HG03135 (cell line): ENCODE measurements at regions not wholly inside any gene's neighbourhood (a gene's known extent, or its start where the extent isn't known, plus 50 kb on each side); places are given as distances from the start of the nearest gene placed in this dataset.
"Not testable (repeated sequence)": the region's sequence is repeated elsewhere in the genome, so short reads cannot be mapped to it uniquely, and the experiment has no call there.

Experiments used
- ATAC-seq: cut with Tn5 transposase; IDR thresholded peaks from one replicate; pipeline ENCODE4 v1.9.1; 2021; ENCODE audit warnings: mild to moderate bottlenecking, moderate library complexity; ENCODE audit not compliant: unreplicated experiment

- ATAC-seq, result not testable (repeated sequence)
These were observed 465.8 kb downstream of the PLCL1 start for GRCh38 chr2:198270157-198270556.

GRCh38 chr2:198268519-198268918 is 464.1 kb downstream of the PLCL1 start:
- no peak for ATAC-seq

DNA sequence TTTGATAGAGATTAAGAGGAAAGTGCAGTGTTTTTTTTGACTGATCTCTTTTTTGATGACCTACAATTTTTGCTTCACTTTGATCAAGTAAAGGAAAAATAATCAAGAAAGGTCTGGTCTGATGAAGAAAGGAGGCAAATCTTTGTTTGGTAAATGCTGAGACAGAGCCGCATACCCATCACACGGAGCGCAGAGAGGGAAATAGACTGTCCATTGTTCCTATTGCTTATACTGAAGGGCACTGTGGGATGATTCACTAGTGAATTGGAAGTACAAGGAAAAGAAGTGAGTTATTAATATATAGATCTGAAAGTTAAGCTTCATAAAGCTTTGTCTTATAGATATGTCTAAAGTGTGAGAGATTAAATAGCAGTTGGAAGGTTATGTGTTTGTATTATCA is 455.1 kb downstream of the PLCL1 start:
- ATAC-seq, result no peak

GRCh38 chr2:198254536-198255090 is 450.2 kb downstream of the PLCL1 start:
- no peak for ATAC-seq

DNA sequence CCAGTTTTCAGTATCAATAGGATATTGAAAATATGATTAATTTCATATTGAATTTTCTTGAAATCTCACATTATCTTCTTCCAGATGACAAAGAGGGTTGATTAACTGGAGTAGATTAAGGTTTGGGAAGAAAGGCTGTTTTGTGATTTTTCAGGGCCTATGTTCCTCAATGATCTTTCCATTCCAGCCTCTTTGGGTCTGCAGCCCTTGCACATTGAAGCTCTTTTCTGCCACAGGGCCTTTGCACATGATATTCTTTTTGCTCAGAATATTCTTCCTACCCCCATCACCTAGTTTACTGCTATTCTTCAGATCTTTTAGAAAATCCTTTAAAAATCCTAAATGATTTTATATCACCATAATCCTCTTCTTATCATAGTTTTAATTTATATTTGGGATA is 449.6 kb downstream of the PLCL1 start:
- ATAC-seq, result no peak

DNA sequence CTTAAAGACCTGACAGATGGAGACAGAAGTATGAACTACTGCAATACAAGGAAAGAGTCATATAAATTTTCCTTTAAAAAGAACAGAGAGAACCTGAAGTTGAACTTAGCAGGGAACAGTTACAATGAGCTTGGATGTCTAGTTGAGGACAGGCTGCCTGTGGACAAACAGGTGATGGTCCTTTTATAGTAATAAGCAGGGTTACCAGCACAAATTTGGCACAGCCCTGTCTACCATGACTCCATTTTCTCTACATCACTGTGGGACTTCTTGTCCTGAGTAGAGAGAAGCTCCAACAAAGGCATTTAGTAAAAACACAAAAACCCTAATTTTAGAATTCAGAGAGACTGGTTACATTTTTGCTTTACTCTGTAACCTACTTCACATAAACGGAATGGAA is 448.1 kb downstream of the PLCL1 start:
- ATAC-seq, result no peak

- no peak for ATAC-seq
These were observed 437.7 kb downstream of the PLCL1 start for GRCh38 chr2:198242093-198242492.

- ATAC-seq, result no peak
These were observed 434.0 kb downstream of the PLCL1 start for GRCh38 chr2:198238429-198238828.

DNA sequence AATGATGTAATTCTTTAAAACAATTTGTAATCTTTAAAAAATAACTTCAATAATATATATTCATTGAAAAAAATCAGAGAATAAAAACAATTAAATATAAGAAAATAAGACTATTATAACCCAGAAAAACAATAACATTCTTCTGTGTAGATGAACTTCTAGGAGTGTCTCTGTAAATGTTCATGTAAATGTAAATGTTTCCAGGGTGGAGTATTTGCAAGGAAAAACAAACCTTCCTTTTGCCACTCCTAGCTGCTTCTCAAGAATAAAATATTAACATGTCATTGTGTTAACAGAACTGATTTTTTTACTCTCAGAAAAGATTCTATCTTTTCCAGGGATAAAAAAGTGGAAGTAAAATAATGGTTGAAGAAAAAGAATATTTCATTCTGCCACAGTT is 431.9 kb downstream of the PLCL1 start:
- ATAC-seq, result no peak

DNA sequence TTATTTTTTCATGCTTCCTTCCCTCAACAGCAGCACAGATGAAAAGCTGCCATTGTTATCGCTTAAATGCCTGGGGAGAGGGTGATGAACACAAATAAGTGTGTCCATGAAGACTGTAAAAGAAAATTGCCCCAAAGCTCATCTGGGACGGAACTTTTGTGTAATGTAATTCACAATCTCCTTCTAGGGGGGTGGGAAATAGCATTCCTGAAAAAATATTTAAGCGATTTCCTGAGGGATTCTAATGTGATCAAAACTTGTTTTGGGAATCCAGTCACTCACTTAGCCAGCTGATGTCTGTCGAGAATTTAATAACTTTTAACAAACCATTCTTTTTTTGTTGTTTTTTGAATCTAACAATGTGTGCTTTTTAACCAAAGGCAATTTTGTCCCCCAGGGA is 427.9 kb downstream of the PLCL1 start:
- no peak for ATAC-seq

DNA sequence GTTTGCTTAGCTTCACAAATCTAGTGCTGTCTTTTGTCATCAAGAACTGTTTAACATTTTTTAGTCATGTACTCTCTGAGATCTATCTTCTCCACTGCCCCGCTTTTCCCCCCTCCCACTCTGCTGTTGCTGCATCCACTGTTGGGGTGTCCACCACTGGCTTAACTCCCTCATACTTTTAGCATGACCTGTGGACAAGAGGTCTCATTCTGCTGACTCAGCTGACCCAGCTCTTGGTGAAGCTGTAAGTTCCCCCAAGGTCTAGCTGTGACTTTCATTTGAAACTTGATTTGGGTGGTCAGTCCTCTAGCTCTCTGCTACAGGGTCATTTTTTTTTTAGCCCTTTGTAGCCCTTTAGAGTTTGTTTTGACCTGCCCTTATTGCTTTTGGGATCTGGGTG is 427.2 kb downstream of the PLCL1 start:
- ATAC-seq, result no peak

DNA sequence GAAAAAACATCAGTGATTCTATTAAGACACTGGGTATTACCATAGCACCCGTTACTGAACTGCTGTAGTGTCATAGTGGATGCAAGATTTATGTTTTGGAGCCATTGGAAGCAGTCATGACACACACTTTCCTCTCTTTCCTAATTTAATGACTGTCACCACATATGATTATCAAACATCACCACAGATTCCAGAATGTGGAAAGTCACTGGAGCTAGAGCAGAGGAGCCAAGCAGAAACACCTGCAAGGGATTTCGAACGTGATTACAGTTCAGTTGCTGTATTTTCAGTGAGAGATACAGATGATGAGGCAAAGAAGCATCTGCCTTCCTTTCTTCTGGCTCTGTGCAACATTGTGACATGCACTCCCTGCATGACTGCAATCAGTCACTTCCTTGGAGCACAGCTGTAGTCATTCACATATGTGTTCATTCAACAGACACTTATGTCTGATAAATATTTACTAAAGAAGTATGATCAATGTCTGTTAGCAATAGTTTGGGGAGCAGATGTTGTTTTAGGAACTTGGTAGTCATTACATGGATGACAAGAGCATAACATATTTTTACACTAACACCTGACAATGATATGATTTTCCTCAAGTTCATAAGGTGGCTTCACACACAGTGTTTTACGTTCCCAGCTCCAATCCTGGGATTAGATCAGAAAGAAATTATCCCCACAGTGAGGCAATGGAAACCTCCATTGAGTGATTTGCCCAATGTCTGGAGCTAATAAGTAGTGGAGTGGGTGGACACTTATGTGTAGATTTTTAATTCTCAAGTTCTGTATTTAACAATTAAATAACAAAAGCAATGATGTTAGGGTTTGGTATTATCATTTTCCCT is 416.6 kb downstream of the PLCL1 start:
- ATAC-seq, result no peak

DNA sequence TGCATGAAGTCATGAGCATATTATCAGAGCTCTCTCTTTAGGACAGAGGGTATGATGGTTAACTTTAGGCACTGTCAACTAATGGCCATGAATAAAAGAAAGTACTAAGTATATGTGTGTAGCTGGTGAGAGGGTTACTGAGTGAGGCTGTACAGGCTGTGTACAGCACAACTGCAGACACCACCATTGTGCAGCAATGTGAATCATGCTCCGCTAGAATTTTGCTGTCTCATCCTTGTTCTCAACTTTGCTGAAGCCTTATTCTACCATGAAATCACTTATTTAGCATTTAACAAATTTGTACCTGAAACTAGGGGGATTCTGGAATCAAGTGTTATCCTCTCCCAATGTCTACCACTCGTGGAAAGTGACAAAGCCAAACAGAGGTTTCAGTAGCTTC is 414.9 kb downstream of the PLCL1 start:
- no peak for ATAC-seq

- ATAC-seq, result no peak
These were observed 409.8 kb downstream of the PLCL1 start for GRCh38 chr2:198214114-198214596.

DNA sequence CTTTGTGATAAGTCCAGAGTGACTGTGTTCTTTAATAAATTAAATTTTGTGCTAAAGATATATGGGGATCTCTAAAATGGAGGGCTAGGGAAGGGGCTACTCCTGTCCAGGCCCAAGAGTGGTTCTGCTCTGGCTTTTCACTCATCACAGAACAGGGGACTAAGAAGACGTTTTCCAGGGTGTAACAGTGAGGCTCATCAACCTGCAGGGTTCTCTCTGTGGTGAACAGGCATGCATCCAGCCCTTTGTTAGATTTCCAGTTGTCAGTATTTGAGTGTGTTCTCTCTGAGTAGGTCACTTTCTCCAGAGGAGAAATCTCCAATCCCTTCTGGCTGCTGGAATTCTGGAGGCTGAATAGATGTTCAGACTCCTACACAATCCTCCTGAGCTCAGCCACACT is 408.9 kb downstream of the PLCL1 start:
- no peak for ATAC-seq

GRCh38 chr2:198211706-198212105 is 407.3 kb downstream of the PLCL1 start:
- no peak for ATAC-seq

GRCh38 chr2:198203336-198204069 is 399.1 kb downstream of the PLCL1 start:
- no peak for ATAC-seq
